Activated CD4-positive, alpha-beta memory T cell treated with anti-CD3 and anti-CD28 coated beads for 36 hours (primary cell): ENCODE measurements at regions not wholly inside any gene's neighbourhood (a gene's known extent, or its start where the extent isn't known, plus 50 kb on each side); places are given as distances from the start of the nearest gene placed in this dataset.

ENCODE experiments used
- CTCF ChIA-PET: fragments of 350-600 bp; sonication (Branson Sonifier 250); formaldehyde crosslinking; loops from one replicate; lab custom pipeline; 2021; ENCODE audit warnings: antibody characterized with exemption, inconsistent platforms; lab: Charles Lee
- POLR2A ChIA-PET: fragments of 350-600 bp; sonication (Branson Sonifier 250); formaldehyde crosslinking; loops from one replicate; lab custom pipeline; 2021; ENCODE audit warnings: antibody characterized with exemption; lab: Charles Lee
- DNase-seq: peaks from one replicate; pipeline ENCODE4 v3.0.0-alpha.2; 2020
- H3K27ac Mint-ChIP-seq: one replicate; pipeline ENCODE4 v1.8.0; 2021; ENCODE audit warnings: mixed read lengths
- H3K27me3 Mint-ChIP-seq: one replicate; pipeline ENCODE4 v1.8.0; 2021; ENCODE audit warnings: mixed read lengths
- H3K36me3 Mint-ChIP-seq: one replicate; pipeline ENCODE4 v1.8.0; 2021; ENCODE audit warnings: mixed read lengths
- H3K4me1 Mint-ChIP-seq: one replicate; pipeline ENCODE4 v1.8.0; 2021; ENCODE audit warnings: low read depth, mixed read lengths
- H3K4me3 Mint-ChIP-seq: one replicate; pipeline ENCODE4 v1.8.0; 2021; ENCODE audit warnings: mild to moderate bottlenecking, mixed read lengths
- H3K9me3 Mint-ChIP-seq: one replicate; pipeline ENCODE4 v1.8.0; 2021; ENCODE audit warnings: mixed read lengths
- intact Hi-C: fragments of 100-400 bp; cut with micrococcal nuclease; formaldehyde crosslinking; loops from one replicate; pipeline ENCODE4 v1.15.1; 2023

DNA sequence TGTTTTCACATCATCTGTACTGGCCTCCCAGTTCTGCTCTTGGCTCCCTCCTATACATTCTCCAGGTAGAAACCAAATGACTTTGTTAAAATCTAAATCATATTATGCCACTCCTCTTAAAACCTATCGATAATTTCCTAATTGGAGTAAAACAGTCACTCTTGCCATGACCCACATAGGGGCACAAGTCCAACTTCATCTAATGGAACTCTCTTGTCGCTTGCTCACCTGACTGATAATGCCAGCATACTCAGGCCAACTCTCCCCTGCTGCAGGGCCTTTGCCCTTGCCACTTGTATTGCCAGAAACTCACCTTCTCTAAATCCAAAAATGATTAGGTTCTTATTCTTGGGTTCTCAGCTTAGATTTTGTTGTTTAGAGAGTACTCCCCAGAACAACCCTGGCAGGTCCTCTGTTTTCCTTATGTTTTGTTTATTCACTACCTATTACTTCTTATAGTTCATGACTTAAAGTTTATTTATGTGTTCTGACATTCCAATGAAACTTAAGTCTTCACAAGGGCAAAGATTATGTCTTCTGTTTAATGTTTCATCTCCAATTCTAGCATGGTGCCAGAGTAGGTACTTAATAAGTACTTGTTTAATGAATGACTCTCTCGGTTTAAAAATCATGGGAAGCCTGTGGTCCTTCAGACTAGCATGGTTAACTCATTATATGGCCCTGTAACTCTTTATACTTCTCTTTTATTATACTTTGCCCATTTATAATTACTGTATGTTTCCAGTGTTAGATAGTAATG is 345.9 kb upstream of the SMIM30 start:
- Mint-ChIP-seq H3K27ac (no peak overlapping the region), H3K4me3 (no peak overlapping the region), H3K36me3 (no peaks in the 10 kb centered on the region), H3K27me3 (no peaks in the 10 kb centered on the region), H3K9me3 (peaks cover 2% of the 10 kb centered on the region), H3K4me1 (no peaks in the 10 kb centered on the region)
- CTCF ChIA-PET, result no interaction called here
- DNase-seq, result no peak
- intact Hi-C loops, result no loop called here
- POLR2A ChIA-PET, result no interaction called here

- ChIA-PET CTCF (no interaction called here), POLR2A (no interaction called here)
- Mint-ChIP-seq H3K4me3 (no peak overlapping the region), H3K27ac (no peak overlapping the region), H3K27me3 (no peaks in the 10 kb centered on the region), H3K9me3 (no peaks in the 10 kb centered on the region), H3K4me1 (no peaks in the 10 kb centered on the region), H3K36me3 (no peaks in the 10 kb centered on the region)
- no peak for DNase-seq
- intact Hi-C loops, result no loop called here
These were observed 341.7 kb upstream of the SMIM30 start for GRCh38 chr7:113460067-113460466.

GRCh38 chr7:113456533-113456932 is 338.2 kb upstream of the SMIM30 start:
- H3K4me3 Mint-ChIP-seq, result no peak overlapping the region

DNA sequence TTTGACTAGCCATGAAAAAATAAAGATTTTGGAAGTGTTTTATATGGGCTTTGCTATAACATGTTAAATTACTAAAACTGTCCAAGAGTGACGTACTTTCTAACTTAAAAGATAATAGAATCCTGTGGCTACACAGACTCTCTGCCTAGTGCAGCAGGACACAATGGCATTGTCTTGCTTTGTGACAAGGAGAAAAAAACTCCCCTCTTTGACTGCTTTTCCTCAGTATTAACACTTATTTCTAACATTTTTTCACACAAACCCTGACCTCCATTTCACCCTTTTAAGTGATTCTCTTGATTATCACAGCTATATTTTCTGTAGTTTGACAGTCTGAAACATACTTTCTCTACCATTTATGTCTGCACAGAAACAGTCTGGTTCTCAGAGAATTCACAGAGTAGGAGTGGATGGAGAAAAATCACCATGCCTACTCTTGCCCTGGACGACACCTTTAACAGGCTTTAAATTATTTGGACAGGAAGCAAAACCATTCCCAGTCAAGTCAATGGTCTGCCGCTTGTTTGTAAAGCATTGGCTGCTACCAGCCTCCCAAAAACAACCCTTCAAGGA is 336.3 kb upstream of the SMIM30 start:
- Mint-ChIP-seq H3K36me3 (no peaks in the 10 kb centered on the region), H3K4me1 (no peaks in the 10 kb centered on the region), H3K4me3 (no peak overlapping the region), H3K27me3 (no peaks in the 10 kb centered on the region), H3K9me3 (no peaks in the 10 kb centered on the region), H3K27ac (no peak overlapping the region)
- ChIA-PET POLR2A (no interaction called here), CTCF (interaction anchor here (1.0 kb wide), 1 partner anchor 463 kb away, joined by 3 read pairs; no protein-coding TSS in a partner anchor)
- intact Hi-C loops, result no loop called here
- DNase-seq, result no peak

More at GRCh38 chr7:113456533-113456932, 338.2 kb upstream of the SMIM30 start:
- Mint-ChIP-seq H3K36me3 (no peaks in the 10 kb centered on the region), H3K4me1 (no peaks in the 10 kb centered on the region), H3K9me3 (no peaks in the 10 kb centered on the region), H3K27ac (no peak overlapping the region), H3K27me3 (no peaks in the 10 kb centered on the region)
- no peak for DNase-seq
- ChIA-PET POLR2A (no interaction called here), CTCF (no interaction called here)
- intact Hi-C loops, result no loop called here

GRCh38 chr7:113452245-113452644 is 333.9 kb upstream of the SMIM30 start:
- intact Hi-C loops, result no loop called here
- H3K27me3 Mint-ChIP-seq, result no peaks in the 10 kb centered on the region
- no peaks in the 10 kb centered on the region for H3K4me1 Mint-ChIP-seq
- no peaks in the 10 kb centered on the region for H3K9me3 Mint-ChIP-seq
- no peak overlapping the region for H3K27ac Mint-ChIP-seq
- DNase-seq, result no peak
- no peak overlapping the region for H3K4me3 Mint-ChIP-seq
- CTCF ChIA-PET, result interaction anchor here (0.7 kb wide), 1 partner anchor 820 kb away, joined by 3 read pairs; no protein-coding TSS in a partner anchor
- H3K36me3 Mint-ChIP-seq, result no peaks in the 10 kb centered on the region
- POLR2A ChIA-PET, result no interaction called here

DNA sequence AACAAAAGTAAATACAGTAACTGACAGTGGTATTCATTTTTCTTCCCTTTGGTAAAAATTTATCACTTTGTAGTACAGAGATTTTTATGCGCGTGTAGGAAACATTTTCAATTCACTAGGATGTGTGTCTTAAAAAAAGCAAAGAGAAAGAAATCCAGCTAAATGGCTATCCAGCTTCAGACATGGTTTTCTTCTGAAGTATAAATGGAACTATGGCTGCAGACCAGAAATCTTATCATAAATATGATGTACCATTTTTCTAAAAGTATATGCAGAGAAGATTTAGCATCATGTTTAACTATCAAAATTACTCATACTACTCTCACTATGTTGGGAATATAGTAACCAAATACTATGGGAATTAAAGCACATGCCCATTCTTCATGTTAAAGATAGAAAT is 328.4 kb upstream of the SMIM30 start:
- CTCF ChIA-PET, result no interaction called here

DNA sequence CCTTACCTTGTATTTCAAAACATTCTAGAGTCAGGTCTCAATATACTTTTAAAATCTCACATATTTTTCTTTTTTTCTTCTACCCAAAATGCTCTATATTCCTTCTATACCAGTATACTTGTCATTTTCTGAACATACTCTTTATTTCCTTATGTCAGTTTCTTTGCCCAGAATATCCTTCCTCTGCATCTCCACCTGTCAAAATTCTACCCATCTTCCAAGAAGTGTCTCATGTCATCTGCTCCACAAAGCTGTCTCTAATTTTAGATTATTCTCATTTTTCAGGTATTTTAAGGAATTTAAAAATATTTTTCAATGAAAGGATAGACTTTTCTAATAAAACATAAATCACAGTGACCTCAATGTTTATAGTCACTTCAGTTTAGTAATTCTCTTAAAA is 328.0 kb upstream of the SMIM30 start:
- no peaks in the 10 kb centered on the region for H3K4me1 Mint-ChIP-seq
- no peaks in the 10 kb centered on the region for H3K27me3 Mint-ChIP-seq
- intact Hi-C loops, result no loop called here
- no peak overlapping the region for H3K4me3 Mint-ChIP-seq
- no peak for DNase-seq
- POLR2A ChIA-PET, result no interaction called here
- no peak overlapping the region for H3K27ac Mint-ChIP-seq
- no peaks in the 10 kb centered on the region for H3K36me3 Mint-ChIP-seq
- CTCF ChIA-PET, result no interaction called here
- H3K9me3 Mint-ChIP-seq, result no peaks in the 10 kb centered on the region

More for the DNA sequence above, 328.4 kb upstream of the SMIM30 start:
- H3K27ac Mint-ChIP-seq, result no peak overlapping the region
- intact Hi-C loops, result no loop called here
- no peaks in the 10 kb centered on the region for H3K27me3 Mint-ChIP-seq
- H3K9me3 Mint-ChIP-seq, result no peaks in the 10 kb centered on the region
- no peaks in the 10 kb centered on the region for H3K4me1 Mint-ChIP-seq
- no peak for DNase-seq
- POLR2A ChIA-PET, result no interaction called here
- no peak overlapping the region for H3K4me3 Mint-ChIP-seq
- no peaks in the 10 kb centered on the region for H3K36me3 Mint-ChIP-seq

GRCh38 chr7:113444261-113444660 is 325.9 kb upstream of the SMIM30 start:
- Mint-ChIP-seq H3K4me3 (no peak overlapping the region), H3K4me1 (no peaks in the 10 kb centered on the region), H3K27me3 (no peaks in the 10 kb centered on the region), H3K27ac (no peak overlapping the region), H3K36me3 (no peaks in the 10 kb centered on the region), H3K9me3 (no peaks in the 10 kb centered on the region)
- DNase-seq, result no peak
- CTCF ChIA-PET, result no interaction called here
- POLR2A ChIA-PET, result no interaction called here
- intact Hi-C loops, result no loop called here

- CTCF ChIA-PET, result interaction anchor here (1.0 kb wide), 1 partner anchor 19 kb away, joined by 4 read pairs; no protein-coding TSS in a partner anchor
- POLR2A ChIA-PET, result no interaction called here
- H3K27me3 Mint-ChIP-seq, result no peaks in the 10 kb centered on the region
- no peaks in the 10 kb centered on the region for H3K36me3 Mint-ChIP-seq
- H3K27ac Mint-ChIP-seq, result no peak overlapping the region
- intact Hi-C loops, result no loop called here
- H3K4me1 Mint-ChIP-seq, result no peaks in the 10 kb centered on the region
- peaks cover 9% of the 10 kb centered on the region for H3K9me3 Mint-ChIP-seq
- DNase-seq, result no peak
- no peak overlapping the region for H3K4me3 Mint-ChIP-seq
These were observed 321.8 kb upstream of the SMIM30 start for GRCh38 chr7:113440173-113440572.

- Mint-ChIP-seq H3K9me3 (no peaks in the 10 kb centered on the region), H3K36me3 (no peaks in the 10 kb centered on the region), H3K4me3 (no peak overlapping the region), H3K27me3 (no peaks in the 10 kb centered on the region), H3K4me1 (no peaks in the 10 kb centered on the region), H3K27ac (no peak overlapping the region)
- intact Hi-C loops, result no loop called here
- CTCF ChIA-PET, result interaction anchor here (1.0 kb wide), 1 partner anchor 9 kb away, joined by 3 read pairs; no protein-coding TSS in a partner anchor
- no peak for DNase-seq
- POLR2A ChIA-PET, result no interaction called here
These were observed 313.1 kb upstream of the SMIM30 start for GRCh38 chr7:113431406-113431805.

- Mint-ChIP-seq H3K27ac (no peak overlapping the region), H3K36me3 (no peaks in the 10 kb centered on the region), H3K9me3 (no peaks in the 10 kb centered on the region), H3K4me1 (peaks cover 3% of the 10 kb centered on the region), H3K27me3 (peaks cover 3% of the 10 kb centered on the region), H3K4me3 (no peak overlapping the region)
- CTCF ChIA-PET, result interaction anchor here (0.6 kb wide), 1 partner anchor 712 kb away, joined by 4 read pairs; no protein-coding TSS in a partner anchor
- intact Hi-C loops, result loop anchor here (5.0 to 10.0 kb wide), 3 partner anchors 290 to 1682 kb away; no protein-coding TSS in a partner anchor
- POLR2A ChIA-PET, result no interaction called here
- DNase-seq, result no peak
These were observed 305.9 kb upstream of the SMIM30 start for GRCh38 chr7:113424185-113424817.

- Mint-ChIP-seq H3K4me3 (no peak overlapping the region), H3K4me1 (peaks cover 3% of the 10 kb centered on the region), H3K27ac (no peak overlapping the region), H3K9me3 (no peaks in the 10 kb centered on the region), H3K36me3 (no peaks in the 10 kb centered on the region), H3K27me3 (peaks cover 3% of the 10 kb centered on the region)
- intact Hi-C loops, result loop anchor here (1.0 to 10.0 kb wide), 6 partner anchors 263 to 1680 kb away; no protein-coding TSS in a partner anchor
- POLR2A ChIA-PET, result no interaction called here
- DNase-seq, result peak; percentile 80
- CTCF ChIA-PET, result interaction anchor here (0.5 to 3.7 kb wide), 22 partner anchors 10 to 1668 kb away, joined by 3 to 42 read pairs (median 4); a partner anchor contains a TSS
These were observed 303.5 kb upstream of the SMIM30 start for GRCh38 chr7:113421696-113422330.
